ENCODE measurements at regions not wholly inside any gene's neighbourhood (a gene's known extent, or its start where the extent isn't known, plus 50 kb on each side); places are given as distances from the start of the nearest gene placed in this dataset.

DNA sequence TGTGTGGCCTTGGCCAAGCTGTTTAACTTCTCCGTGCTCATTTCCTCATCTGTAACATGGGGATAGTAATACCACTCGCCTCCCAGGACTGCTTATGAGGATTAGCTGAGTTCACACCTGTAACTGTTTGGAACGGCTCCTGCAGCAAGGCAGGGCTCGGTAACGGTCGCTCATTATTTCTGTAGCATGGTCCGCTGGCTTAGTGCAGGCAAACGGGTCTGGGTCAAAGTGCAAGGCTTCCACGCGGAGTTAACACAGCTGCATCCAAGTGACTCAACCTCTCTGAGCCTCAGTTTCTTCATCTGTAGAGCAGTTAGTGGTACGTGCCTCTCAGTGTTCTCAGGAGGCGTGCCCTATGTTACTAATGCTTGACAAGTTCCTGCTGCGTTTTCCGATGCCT lies 94.3 kb upstream of the YWHAQ start:
- TF ChIP-seq POLR2A (IDR thresholded peaks at IDR 0.05), result no peak
- TF ChIP-seq, protein P1, sequence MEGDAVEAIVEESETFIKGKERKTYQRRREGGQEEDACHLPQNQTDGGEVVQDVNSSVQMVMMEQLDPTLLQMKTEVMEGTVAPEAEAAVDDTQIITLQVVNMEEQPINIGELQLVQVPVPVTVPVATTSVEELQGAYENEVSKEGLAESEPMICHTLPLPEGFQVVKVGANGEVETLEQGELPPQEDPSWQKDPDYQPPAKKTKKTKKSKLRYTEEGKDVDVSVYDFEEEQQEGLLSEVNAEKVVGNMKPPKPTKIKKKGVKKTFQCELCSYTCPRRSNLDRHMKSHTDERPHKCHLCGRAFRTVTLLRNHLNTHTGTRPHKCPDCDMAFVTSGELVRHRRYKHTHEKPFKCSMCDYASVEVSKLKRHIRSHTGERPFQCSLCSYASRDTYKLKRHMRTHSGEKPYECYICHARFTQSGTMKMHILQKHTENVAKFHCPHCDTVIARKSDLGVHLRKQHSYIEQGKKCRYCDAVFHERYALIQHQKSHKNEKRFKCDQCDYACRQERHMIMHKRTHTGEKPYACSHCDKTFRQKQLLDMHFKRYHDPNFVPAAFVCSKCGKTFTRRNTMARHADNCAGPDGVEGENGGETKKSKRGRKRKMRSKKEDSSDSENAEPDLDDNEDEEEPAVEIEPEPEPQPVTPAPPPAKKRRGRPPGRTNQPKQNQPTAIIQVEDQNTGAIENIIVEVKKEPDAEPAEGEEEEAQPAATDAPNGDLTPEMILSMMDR (IDR thresholded peaks at IDR 0.05), result no peak

Measured in right lobe of liver (tissue), 4 donors.